Right kidney (tissue), 1 donor: ENCODE measurements at regions not wholly inside any gene's neighbourhood (a gene's known extent, or its start where the extent isn't known, plus 50 kb on each side); places are given as distances from the start of the nearest gene placed in this dataset.
"Not testable (repeated sequence)": the region's sequence is repeated elsewhere in the genome, so short reads cannot be mapped to it uniquely, and the experiment has no call there.

ENCODE experiments used
- DNase-seq: peaks from one replicate; pipeline ENCODE4 v3.0.0-alpha.2; 2016

- DNase-seq, result no peak
These were observed 213.8 kb downstream of the BCAS1 start for GRCh38 chr20:53856300-53857295.

DNA sequence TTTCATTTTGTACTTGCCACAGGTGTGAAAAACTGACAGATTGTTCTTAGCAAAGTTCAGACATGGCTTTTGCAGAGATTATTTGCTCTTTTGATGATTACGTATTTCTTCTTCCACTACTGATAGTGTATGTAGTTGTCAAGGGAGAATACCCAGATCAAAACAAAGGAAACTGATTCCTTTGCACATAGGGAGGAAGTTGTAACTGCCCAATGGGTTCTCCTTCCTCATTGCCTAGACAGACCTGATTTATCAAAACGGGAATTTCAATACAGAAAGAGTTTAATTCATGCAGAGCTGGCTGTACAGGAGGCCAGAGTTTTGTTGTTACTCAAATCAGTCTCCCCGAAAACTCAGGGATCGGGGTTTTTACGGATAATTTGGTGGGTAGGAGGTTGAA, 214.7 kb downstream of the BCAS1 start:
- DNase-seq, result no peak

- DNase-seq, result not testable (repeated sequence)
These were observed 215.8 kb downstream of the BCAS1 start for GRCh38 chr20:53854609-53854926.

DNA sequence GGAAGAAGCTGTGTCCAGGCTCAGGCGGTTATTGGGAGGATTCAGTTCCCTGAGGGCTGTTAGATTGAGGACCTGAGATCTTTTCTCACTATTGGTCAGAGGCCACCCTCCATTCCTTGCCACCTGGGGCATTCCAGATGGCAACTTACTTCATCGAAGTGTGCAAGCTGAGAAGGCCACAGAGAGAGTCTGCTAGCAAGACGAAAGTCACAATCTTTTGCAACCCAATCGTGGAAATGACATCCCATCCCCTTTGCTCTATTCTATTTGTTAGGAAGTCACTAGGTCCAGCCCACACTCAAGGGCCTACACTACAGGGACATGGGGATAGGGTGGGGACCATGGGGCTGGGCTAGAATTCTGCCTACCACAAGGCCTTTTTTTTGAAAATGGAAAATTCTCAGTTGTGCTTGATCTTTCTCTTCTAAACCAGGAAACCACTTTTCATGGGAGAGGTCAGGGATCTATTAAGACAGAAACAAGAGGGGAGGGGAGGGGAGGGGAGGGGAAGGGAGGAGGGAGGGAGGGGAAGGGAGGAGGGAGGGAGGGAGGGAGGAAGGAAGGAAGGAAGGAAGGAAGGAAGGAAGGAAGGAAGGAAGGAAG, 217.2 kb downstream of the BCAS1 start:
- no peak for DNase-seq

GRCh38 chr20:53852691-53853090, 217.7 kb downstream of the BCAS1 start:
- DNase-seq, result no peak

DNA sequence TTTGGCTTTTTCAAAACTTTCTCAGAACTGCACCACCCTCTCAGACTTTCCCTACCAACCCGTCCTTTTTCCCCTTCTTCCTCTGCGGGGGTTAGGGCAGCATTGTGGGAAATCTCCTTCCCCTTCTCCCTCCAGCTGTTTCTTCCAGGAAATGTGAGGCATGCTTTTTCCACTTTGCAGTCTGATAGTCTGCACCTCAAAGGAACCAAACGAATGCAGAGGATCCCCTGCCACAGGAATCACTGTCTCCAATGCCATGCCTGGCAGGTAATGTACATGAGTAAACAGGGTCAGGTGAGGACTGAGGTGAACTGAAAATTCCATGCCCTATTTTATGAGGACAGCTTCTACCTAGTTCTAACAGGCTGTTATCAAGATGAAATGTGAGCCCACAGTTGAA, 218.4 kb downstream of the BCAS1 start:
- DNase-seq, result no peak

DNA sequence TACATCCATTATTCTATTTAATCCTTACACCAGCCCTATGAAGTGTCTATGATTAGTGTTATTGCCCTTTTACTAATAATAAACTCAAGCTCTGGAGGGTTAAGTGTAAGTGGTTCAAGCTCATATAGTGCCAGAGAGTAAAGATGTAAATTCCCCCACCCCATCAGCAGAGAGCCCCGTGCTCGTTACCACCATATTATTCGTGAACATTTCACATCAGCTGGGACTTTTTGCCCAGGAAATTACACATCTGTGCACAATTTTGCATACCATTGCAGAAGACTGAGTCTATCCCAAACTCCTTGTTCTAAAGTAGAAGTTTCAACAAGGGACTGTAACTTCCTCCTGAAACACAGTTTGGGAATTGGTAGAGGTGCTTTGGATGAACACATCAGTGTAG, 220.1 kb downstream of the BCAS1 start:
- no peak for DNase-seq

DNA sequence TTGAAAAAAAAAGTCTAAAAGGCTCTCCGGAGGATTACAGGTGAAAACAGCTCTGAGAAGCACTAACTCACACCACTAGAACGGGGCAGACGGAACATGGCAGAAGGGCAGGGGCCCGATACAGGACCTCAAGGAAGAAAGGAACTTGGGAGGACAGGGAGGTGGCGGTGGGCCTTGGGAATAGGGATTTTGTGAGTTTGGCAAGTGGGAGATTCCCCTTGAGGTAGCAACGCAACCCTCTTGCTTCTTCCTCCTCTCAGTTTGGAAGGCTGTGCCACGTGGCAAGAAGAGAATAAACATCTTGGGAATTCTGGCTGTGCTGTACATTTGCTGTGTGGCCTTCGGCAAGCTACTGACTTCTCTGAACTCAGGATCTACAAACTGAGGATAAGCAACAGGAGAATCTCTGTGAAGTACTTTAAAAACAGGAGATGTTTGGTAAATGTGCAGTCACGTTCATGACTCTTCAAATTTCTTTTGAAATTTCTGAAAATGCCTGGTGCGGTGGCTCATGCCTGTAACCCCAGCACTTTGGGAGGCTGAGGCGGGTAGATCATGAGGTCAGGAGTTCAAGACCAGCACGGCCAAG, 220.8 kb downstream of the BCAS1 start:
- no peak for DNase-seq

DNA sequence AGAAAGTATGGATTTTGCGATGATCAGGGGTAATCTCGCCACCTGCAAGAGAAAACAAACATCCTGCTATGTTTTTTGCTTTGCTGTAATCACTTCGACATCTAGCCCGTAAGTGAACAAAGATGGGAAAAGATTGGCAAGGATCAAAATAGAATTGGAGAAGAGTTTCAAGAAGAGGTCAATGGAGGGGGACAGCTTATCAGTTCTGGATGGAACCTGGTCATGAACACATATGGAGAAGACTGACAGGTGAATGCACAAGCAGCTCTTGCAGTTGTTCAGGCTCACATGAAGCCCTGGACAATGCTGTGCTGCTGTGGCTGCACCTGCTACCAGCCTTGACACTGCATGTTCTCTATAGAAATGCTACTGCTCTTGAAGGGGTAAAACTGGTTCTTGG, 222.1 kb downstream of the BCAS1 start:
- DNase-seq, result no peak

DNA sequence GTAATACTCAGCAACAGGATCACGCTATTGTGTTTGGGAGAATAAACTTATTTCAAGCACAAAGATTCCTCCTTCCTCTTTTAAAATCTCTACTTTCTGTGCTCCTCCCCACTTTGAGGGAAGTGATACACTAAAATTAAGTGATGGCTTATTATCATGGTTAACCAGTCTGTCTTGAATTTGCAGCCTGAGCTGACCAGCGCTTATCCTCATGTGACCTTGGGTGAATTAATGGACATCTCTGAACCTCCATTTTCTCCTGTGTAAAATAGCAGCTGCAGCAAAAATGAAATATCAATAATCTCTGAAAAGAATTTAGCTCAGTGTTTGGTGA, 222.6 kb downstream of the BCAS1 start:
- no peak for DNase-seq

GRCh38 chr20:53847139-53847836, 223.1 kb downstream of the BCAS1 start:
- no peak for DNase-seq

DNA sequence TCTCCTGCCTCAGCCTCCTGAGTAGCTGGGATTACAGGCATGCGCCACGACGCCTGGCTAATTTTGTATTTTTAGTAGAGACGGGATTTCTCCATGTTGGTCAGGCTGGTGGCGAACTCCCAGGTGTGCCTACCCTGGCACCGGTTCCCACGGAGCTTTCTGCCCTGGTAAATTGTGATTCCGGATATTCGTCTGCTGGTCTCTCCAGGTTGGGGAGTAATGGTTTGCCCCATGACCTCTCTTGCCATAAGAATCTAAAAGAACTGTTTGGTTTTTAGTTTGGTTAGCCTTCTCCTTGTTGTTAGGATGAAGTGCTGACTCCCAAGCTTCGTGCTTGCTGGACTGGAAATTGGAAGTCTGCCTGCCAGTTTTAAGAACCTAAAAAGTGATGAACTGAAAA, 223.8 kb downstream of the BCAS1 start:
- DNase-seq, result no peak

DNA sequence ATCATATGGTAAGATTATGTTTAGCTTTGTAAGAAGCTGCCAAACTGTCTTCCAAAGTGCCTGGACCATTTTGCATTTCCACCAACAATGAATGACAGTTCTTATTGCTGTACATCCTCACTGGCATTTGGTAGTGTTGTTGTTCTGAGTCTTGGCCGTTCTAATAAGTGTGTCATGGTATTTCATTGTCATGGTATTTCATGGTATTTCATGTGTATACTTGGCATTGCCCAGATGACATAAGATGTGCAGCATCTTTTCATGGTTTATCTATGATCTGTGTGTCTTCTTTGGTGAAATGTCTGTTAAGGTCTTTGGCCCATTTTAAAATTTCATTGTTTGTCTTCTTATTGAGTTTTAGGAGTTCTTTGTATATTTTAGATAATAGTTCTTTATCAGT, 224.4 kb downstream of the BCAS1 start:
- DNase-seq, result no peak

- no peak for DNase-seq
These were observed 226.1 kb downstream of the BCAS1 start for GRCh38 chr20:53844259-53844658.

DNA sequence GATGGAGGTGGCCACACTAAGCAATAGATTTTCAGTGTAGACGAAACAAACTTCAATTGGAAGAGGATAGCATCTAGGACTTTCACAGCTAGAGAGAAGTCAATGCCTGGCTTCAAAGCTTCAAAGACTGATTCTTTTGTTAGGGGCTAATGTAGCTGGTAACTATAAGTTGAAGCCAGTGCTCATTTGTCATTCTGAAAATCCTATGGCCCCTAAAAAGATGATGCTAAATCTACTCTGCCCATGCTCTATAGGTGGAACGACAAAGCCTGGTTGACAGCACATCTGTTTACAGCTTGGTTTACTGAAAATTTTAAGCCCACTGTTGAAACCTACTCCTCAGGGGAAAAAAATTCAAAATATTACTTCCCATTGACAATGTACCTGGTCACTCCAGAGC, 226.7 kb downstream of the BCAS1 start:
- DNase-seq, result no peak

DNA sequence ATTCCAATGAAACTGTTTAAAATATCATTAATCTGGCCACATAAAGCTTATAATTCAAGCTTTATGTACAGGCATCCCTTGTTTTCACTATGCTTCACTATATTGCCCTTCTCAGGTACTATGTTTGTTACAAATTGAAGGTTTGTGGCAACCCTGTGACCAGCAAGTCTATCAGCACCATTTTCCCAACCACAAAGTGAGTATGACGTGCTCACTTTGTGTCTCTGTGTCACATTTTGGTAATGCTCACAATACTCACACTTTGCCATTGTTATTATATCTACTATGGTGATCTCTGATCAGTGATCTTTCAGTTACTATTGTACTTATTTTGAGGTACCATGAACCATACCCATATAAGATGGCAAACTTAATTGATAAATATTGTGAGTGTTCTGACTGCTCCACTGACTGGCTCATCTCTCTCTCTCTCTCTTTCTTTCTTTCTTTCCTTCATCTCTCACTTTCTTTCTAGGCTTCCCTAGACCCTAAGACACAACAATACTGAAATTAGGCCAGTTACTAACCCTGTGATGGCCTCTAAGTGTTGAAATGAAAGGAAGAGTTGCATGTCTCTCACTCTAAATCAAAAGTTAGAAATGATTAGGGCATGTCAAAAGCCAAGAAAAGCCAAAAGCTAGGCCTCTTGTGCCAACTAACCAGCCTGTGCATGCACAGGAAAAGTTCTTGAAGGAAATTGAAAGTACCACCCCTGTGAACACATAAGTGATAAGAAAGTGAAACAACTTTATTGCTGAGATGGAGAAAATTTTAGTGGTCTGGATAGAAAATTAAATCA, 227.9 kb downstream of the BCAS1 start:
- DNase-seq, result no peak

- no peak for DNase-seq
These were observed 228.7 kb downstream of the BCAS1 start for GRCh38 chr20:53841741-53842140.

DNA sequence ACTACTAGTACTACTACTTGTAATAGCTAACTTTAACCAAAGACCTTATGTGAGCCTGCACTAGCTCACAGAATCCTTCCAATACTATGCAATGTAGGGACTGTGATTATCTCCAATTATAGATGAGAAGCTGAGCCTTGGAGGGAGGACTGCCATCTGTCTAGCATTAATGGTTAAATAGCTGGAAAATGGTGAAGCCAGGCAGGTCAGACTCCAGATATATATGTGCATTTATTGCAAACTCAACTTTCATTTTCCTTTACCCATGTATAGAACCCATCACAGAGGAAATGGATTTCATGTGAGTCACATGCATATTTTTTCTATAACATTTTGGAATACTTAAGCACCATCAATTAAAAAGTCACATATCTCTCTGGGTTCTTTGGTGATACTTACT, 229.9 kb downstream of the BCAS1 start:
- no peak for DNase-seq

DNA sequence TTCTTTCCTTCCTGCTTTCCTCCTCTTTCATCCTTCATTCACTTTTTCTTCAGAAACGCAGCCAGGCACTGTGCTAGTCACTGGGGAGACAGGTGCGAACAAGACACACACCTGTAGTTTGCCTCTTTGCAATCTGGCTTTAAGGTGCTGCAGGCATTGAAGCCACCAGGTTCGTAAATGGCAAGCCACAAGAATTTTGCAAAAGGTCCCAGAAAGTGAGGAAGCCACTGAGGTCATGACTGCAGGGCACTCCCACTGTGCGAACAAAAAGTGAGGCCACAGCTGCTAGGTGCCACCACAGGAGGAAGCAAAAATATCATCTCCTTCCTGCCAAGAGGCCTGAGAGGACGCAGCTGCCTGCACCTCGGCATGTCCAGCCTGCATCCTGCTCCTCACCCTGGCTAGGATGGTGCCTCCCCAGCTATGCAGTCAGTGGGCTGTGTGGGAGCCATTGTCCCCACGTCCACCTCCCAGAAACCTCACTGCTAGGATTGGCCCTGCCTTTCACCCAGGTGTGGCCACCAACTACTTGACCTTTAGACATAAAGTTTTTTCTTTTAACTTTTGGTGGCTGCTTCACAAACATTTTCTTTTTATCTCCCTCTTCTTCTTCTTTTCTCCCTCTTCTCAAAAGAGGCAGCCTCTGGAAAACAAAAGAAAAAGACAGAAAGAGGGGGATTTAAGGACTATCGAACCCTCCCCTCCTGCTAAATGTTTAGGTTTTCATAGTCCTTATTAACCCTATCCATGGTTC, 230.8 kb downstream of the BCAS1 start:
- DNase-seq, result no peak

GRCh38 chr20:53838311-53838868, 232.0 kb downstream of the BCAS1 start:
- DNase-seq, result no peak

DNA sequence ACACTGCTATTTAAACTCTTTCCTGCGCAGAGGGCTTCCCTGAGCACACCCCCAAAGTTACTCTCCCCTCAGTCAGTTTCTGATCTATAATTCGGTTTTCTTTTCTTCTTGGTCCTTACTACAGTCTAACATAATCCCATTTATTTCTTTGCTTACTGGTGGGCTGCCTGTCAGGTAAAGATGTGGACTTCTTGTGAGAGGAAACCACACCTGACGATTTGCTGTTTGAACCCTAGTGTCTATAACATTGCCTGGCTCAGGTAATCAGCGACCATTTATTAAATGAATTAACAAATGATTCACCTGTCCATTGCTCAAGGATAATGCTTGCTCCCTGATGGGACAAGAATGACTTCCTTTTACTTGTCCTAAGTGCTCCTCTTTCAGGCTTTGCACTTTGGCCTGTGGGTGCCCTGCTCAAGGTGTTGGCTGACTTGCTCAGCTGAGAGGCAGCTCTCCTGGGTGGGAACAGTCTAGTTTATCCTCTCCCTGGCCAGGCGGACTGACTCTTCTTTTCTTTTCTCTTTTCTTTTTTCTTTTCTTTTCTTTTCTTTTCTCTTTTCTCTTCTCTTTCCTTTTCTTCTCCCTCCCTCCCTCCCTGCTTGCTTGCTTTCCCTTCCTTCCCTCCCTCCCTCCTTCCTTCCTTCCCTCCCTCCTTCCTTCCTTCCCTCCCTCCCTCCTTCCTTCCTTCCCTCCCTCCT, 233.1 kb downstream of the BCAS1 start:
- no peak for DNase-seq
